Ovary (tissue), 7 donors: ENCODE measurements at regions not wholly inside any gene's neighbourhood (a gene's known extent, or its start where the extent isn't known, plus 50 kb on each side); places are given as distances from the start of the nearest gene placed in this dataset.

Experiments
- DNase-seq, 5 donors: peaks; one replicate each; pipeline ENCODE4 v3.0.0-alpha.2; 2019 to 2020
- H3K27ac ChIP-seq, 2 donors: fragments of 200-600 bp; one replicate each; pipeline versions ENCODE4 v1.5.1 to v1.8.0; 2019 to 2022
- H3K27me3 ChIP-seq: fragments of 200-600 bp; one replicate; pipeline ENCODE4 v1.8.0; 2022
- H3K36me3 ChIP-seq: fragments of 200-600 bp; sonication (generic); one replicate; pipeline ENCODE4 v1.5.1; 2019
- H3K4me1 ChIP-seq: one replicate; pipeline ENCODE4 v1.8.1; 2013; ENCODE audit warnings: mild to moderate bottlenecking, moderate library complexity; ENCODE audit not compliant: insufficient read depth
- H3K4me3 ChIP-seq: fragments of 200-600 bp; sonication (generic); one replicate; pipeline ENCODE4 v1.5.1; 2017
- H3K9me3 ChIP-seq, 2 donors: fragments of 200-600 bp in 1 of 2; sonication (generic) in 1 of 2; one replicate each; pipeline versions ENCODE4 v1.5.1 to v1.8.1; 2013 to 2019; ENCODE audit warnings: mild to moderate bottlenecking in 1 of 2, moderate library complexity in 1 of 2
- EP300 ChIP-seq: sonication (generic); formaldehyde crosslinking; IDR thresholded peaks from one replicate; pipeline ENCODE4 v1.6.1; 2017; ENCODE audit warnings: antibody characterized with exemption
- POLR2A ChIP-seq: fragments of 450-650 bp; IDR thresholded peaks from one replicate; pipeline ENCODE4 v1.6.1; 2017; ENCODE audit warnings: antibody characterized with exemption, mild to moderate bottlenecking, moderate library complexity
- WGBS, 3 donors: extraction: QIAGEN DNeasy Blood & Tissue Kit in 1 of 3; methylation state at CpG; one replicate each; pipeline versions ENCODE4 v1.1.5 to v1.1.7; 2013 to 2017; 5-methylcytosine and 5-hydroxymethylcytosine counted together
- intact Hi-C, 4 donors: fragments of 100-400 bp; cut with DNase I; formaldehyde crosslinking; loops; one replicate each; pipeline versions ENCODE4 v1.11.0 to v1.15.1; 2022 to 2023
- TF ChIP-seq, protein P1 (sequence below), 3 donors: fragments of 450-650 bp in 2 of 3; fragments of 200-600 bp in 1 of 3; IDR thresholded peaks; one replicate each; pipeline versions ENCODE4 v1.5.1 to v1.8.0; 2016 to 2022; ENCODE audit warnings: antibody characterized with exemption in 3 of 3, mild to moderate bottlenecking in 1 of 3
- donor health status: DM: no; HTN: no; CAD: no; lungs with moderate emphysema.
- donor health status: DM: no; HTN: no; CAD: no.
- donor health status: Bipolar disorder and iron deficiency.
- donor health status: DM: no; HTN: no; CAD: no.
- donor health status: DM: yes; HTN: yes; CAD: no.

DNA sequence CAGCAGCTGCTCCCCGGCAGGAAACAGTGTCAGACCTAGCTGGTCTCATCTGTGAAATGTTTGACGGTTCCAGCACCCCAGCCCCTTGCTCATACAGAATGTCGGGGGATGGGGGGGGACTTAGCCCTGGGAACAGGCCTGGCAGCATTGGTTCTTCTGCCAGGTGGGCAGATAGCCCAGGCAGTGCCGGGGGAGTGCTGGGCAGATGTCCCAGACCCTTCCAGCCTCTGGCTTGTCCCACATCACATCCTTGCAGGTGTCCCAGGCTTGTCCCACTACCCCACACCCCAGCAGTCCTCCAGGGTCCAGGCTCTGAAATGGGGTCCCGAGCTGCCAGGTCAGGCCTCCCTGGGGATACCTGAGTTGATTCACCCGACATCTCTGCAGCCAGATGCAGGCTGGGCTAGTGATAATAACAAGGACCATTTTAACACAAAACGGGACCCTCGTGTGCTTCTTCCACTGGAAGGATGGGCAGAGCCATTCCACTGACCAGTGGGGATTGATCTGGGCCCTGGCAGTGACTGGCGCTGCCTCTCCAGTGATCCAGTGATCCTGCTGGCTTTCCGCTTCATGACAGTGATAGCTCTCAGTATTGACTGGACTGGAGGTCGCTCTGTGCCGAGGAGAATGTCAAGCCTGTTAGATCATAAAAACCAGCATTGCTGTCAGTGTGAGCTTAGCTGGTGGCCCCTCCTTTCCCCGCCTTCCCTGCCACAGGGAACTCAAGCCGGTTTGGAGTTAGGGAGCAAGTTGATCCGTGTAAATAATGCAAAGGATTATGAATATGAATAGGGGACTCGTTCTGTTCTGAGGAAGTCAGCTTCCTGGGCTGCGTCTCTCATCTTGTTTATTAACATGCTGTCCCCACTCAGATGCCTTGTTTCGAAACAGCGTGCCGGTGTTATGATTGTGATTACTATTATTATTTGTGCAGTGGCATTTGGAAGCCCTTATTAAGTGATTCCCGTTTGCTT lies 180.6 kb downstream of the AACS start:
- 35% methylated on average over 18 to 21 of the region's 21 CpGs for WGBS, 3 donors
- Histone ChIP-seq H3K9me3 (no peaks in the 10 kb centered on the region), H3K27me3 (no peaks in the 10 kb centered on the region), H3K36me3 (no peaks in the 10 kb centered on the region), H3K4me3 (no peak overlapping the region), H3K4me1 (no peaks in the 10 kb centered on the region), H3K27ac (no peak overlapping the region)
- intact Hi-C loops, result no loop called here
- no peak for TF ChIP-seq POLR2A
- no peak for TF ChIP-seq EP300
- TF ChIP-seq, protein P1, sequence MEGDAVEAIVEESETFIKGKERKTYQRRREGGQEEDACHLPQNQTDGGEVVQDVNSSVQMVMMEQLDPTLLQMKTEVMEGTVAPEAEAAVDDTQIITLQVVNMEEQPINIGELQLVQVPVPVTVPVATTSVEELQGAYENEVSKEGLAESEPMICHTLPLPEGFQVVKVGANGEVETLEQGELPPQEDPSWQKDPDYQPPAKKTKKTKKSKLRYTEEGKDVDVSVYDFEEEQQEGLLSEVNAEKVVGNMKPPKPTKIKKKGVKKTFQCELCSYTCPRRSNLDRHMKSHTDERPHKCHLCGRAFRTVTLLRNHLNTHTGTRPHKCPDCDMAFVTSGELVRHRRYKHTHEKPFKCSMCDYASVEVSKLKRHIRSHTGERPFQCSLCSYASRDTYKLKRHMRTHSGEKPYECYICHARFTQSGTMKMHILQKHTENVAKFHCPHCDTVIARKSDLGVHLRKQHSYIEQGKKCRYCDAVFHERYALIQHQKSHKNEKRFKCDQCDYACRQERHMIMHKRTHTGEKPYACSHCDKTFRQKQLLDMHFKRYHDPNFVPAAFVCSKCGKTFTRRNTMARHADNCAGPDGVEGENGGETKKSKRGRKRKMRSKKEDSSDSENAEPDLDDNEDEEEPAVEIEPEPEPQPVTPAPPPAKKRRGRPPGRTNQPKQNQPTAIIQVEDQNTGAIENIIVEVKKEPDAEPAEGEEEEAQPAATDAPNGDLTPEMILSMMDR (IDR thresholded peaks at IDR 0.05), result no peak
- no peak for DNase-seq

DNA sequence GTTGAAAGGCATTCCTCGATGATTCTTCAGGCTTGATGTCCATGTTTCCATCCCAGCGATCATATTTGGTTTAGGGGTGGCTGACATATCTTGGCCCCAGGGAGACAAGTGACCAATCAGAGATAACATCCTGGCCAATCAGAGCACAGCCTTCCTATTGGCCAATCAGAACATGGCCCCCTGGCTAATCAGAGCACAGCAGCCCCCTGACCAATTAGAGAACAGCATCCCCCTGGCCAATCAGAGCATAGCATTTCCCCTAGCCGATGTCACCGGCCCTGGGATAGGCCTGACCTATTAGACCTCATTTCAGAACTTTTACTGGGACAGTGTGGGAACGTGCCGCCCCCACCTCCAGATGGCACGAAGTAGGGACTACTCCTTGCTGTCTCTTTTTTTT lies 182.2 kb downstream of the AACS start:
- Histone ChIP-seq H3K4me3 (no peak overlapping the region), H3K27me3 (no peaks in the 10 kb centered on the region), H3K36me3 (no peaks in the 10 kb centered on the region), H3K27ac (no peak overlapping the region), H3K4me1 (no peaks in the 10 kb centered on the region), H3K9me3 (no peaks in the 10 kb centered on the region)
- DNase-seq, result no peak
- intact Hi-C loops, result no loop called here
- TF ChIP-seq EP300, result no peak
- no peak for TF ChIP-seq POLR2A
- TF ChIP-seq, protein P1 (IDR thresholded peaks at IDR 0.05), result no peak
- WGBS, 3 donors, result 85 to 89% (median 87%) methylated on average over 7 of the region's 7 CpGs

DNA sequence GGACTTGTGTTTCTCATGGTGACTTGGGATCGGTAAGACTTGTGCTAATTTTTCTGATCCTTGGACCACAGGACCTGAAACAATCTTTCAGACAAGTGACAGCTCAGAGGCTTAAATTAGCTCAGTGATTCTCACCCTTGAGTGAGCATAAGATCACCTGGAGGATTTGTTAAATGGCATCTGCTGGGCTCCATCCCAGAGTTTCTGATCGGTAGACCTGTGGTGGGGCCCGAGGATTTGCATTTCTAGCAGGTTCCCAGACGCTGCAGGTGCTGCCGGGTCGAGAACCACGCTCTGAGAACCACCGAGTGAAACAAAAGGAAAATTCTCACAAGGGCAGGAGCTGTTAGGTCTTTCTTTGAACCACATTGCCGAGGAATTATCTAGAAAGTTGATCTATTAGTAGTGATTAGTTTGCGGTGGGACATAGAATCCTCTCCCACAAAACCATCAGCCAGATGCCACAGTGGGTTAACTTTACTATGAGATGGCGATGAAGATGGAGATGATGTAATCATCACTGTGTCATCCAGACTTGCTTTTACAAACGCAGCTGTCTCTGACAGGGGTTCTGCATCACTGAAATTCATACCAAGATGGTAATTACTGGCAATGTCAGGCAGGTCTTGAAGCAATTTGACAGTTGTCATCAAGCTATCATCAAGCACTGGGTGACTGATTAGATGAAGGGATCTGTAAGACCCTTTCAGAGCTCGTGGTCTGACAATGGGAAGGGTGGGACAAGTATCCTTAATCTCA lies 184.0 kb downstream of the AACS start:
- Histone ChIP-seq H3K9me3 (no peaks in the 10 kb centered on the region), H3K4me3 (no peak overlapping the region), H3K4me1 (no peaks in the 10 kb centered on the region), H3K27me3 (no peaks in the 10 kb centered on the region), H3K27ac (no peak overlapping the region), H3K36me3 (no peaks in the 10 kb centered on the region)
- intact Hi-C loops, result no loop called here
- DNase-seq, result no peak
- 76 to 86% (median 79%) methylated on average over 13 of the region's 13 CpGs for WGBS, 3 donors
- TF ChIP-seq, protein P1 (IDR thresholded peaks at IDR 0.05), result no peak
- TF ChIP-seq EP300 (no peak), POLR2A (no peak)

DNA sequence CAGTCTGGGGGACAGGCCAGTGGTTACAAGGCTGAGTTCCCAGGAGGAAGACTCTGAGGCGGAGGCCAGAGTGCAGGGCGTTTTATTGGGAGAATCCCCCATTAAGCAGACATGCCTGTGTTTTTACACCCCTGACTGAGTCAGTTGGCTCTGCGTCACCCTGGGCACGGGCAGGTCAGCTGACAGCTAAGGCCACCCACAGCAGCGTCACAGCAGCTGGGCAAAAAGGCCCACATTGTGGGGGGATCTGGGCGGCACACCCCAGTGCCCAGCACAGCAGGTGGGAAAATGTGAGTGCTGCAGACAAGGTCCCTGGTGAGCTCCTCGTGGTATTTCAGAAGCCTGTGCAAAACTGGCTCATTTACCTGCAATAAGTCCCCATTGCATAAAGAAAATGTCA lies 184.7 kb downstream of the AACS start:
- no peaks in the 10 kb centered on the region for H3K27me3 ChIP-seq
- H3K36me3 ChIP-seq, result no peaks in the 10 kb centered on the region
- H3K27ac ChIP-seq, result no peak overlapping the region
- no peak for DNase-seq
- no peak overlapping the region for H3K4me3 ChIP-seq
- WGBS, 3 donors, result 74 to 77% (median 76%) methylated on average over 7 of the region's 7 CpGs
- no peaks in the 10 kb centered on the region for H3K9me3 ChIP-seq
- no peak for TF ChIP-seq EP300
- TF ChIP-seq, protein P1 (IDR thresholded peaks at IDR 0.05), result no peak
- no peak for TF ChIP-seq POLR2A
- H3K4me1 ChIP-seq, result no peaks in the 10 kb centered on the region
- intact Hi-C loops, result no loop called here
